ENCODE measurements at regions not wholly inside any gene's neighbourhood (a gene's known extent, or its start where the extent isn't known, plus 50 kb on each side); places are given as distances from the start of the nearest gene placed in this dataset. TPM values are rescaled to one million over a fixed set of nuclear protein-coding genes. Genes with fewer than 3 reads are reported as not detected.

GRCh38 chr12:16670456-16671050 is 64.6 kb upstream of the LMO3 start:
- Mint-ChIP-seq H3K4me3 (no peak overlapping the region), H3K36me3 (no peaks in the 10 kb centered on the region), H3K27ac (no peak overlapping the region), H3K4me1 (no peaks in the 10 kb centered on the region), H3K9me3 (peaks cover 0 to 11% (median 2%) of the 10 kb centered on the region in 9 donors), H3K27me3 (no peaks in the 10 kb centered on the region)
- ATAC-seq (no peak), DNase-seq (no peak)
- POLR2A ChIA-PET: no interaction called here

- Mint-ChIP-seq H3K36me3 (no peaks in the 10 kb centered on the region), H3K4me1 (no peaks in the 10 kb centered on the region), H3K9me3 (peaks cover 0 to 10% (median 2%) of the 10 kb centered on the region in 9 donors), H3K27ac (no peak overlapping the region), H3K27me3 (no peaks in the 10 kb centered on the region), H3K4me3 (no peak overlapping the region)
- DNase-seq (no peak), ATAC-seq (no peak)
- POLR2A ChIA-PET: no interaction called here
Observed at GRCh38 chr12:16669756-16670155, 63.8 kb upstream of the LMO3 start.

- H3K9me3 Mint-ChIP-seq: peaks cover 0 to 15% (median under 1%) of the 10 kb centered on the region in 9 donors
- no peaks in the 10 kb centered on the region for H3K4me1 Mint-ChIP-seq
- no peak for ATAC-seq
- no peak overlapping the region for H3K4me3 Mint-ChIP-seq
- POLR2A ChIA-PET: no interaction called here
- H3K27ac Mint-ChIP-seq: no peak overlapping the region
- H3K36me3 Mint-ChIP-seq: no peaks in the 10 kb centered on the region
- H3K27me3 Mint-ChIP-seq: no peaks in the 10 kb centered on the region
- DNase-seq: no peak
Observed at GRCh38 chr12:16668198-16668597, 62.2 kb upstream of the LMO3 start.

GRCh38 chr12:16658699-16659098 is 52.7 kb upstream of the LMO3 start:
- Mint-ChIP-seq H3K4me3 (no peak overlapping the region), H3K27ac (no peak overlapping the region), H3K4me1 (no peaks in the 10 kb centered on the region), H3K27me3 (no peaks in the 10 kb centered on the region), H3K36me3 (no peaks in the 10 kb centered on the region), H3K9me3 (peaks cover 6 to 34% (median 20%) of the 10 kb centered on the region in 9 donors)
- DNase-seq (no peak), ATAC-seq (no peak)
- POLR2A ChIA-PET: no interaction called here

Small RNA genes lying in the stretch of these regions (microRNA-seq; reads per million reads assigned to microRNA genes)
- gene MIR3974 (ENCODE audit: borderline microRNAs expressed): not detected

Measured in naive thymus-derived CD8-positive, alpha-beta T cell (primary cell).